Lower leg skin (tissue), 3 donors: ENCODE measurements at regions not wholly inside any gene's neighbourhood (a gene's known extent, or its start where the extent isn't known, plus 50 kb on each side); places are given as distances from the start of the nearest gene placed in this dataset.

Experiments
- POLR2A ChIP-seq, 2 donors: fragments of 450-650 bp; IDR thresholded peaks; one replicate each; pipeline ENCODE4 v1.6.1; 2016 to 2017; ENCODE audit warnings: antibody characterized with exemption in 2 of 2, mild to moderate bottlenecking in 1 of 2, moderate library complexity in 1 of 2
- TF ChIP-seq, protein P1 (sequence below), 3 donors: fragments of 450-650 bp; IDR thresholded peaks; one replicate each; pipeline ENCODE4 v1.5.1; 2016; ENCODE audit warnings: antibody characterized with exemption in 3 of 3, mild to moderate bottlenecking in 3 of 3, moderate library complexity in 2 of 3

- TF ChIP-seq, protein P1, sequence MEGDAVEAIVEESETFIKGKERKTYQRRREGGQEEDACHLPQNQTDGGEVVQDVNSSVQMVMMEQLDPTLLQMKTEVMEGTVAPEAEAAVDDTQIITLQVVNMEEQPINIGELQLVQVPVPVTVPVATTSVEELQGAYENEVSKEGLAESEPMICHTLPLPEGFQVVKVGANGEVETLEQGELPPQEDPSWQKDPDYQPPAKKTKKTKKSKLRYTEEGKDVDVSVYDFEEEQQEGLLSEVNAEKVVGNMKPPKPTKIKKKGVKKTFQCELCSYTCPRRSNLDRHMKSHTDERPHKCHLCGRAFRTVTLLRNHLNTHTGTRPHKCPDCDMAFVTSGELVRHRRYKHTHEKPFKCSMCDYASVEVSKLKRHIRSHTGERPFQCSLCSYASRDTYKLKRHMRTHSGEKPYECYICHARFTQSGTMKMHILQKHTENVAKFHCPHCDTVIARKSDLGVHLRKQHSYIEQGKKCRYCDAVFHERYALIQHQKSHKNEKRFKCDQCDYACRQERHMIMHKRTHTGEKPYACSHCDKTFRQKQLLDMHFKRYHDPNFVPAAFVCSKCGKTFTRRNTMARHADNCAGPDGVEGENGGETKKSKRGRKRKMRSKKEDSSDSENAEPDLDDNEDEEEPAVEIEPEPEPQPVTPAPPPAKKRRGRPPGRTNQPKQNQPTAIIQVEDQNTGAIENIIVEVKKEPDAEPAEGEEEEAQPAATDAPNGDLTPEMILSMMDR (IDR thresholded peaks at IDR 0.05): no peak
- no peak for TF ChIP-seq POLR2A (IDR thresholded peaks at IDR 0.05)
These were observed 94.0 kb upstream of the DNAH5 start for GRCh38 chr5:14038341-14038959.
